Trophoblast cell (in vitro differentiated cells and primary cell): ENCODE measurements at regions not wholly inside any gene's neighbourhood (a gene's known extent, or its start where the extent isn't known, plus 50 kb on each side); places are given as distances from the start of the nearest gene placed in this dataset.

ENCODE experiments used
- DNase-seq, 2 donors: peaks; one replicate each; pipeline ENCODE4 v3.0.0-alpha.2; 2016
- H2AFZ ChIP-seq: 2 replicates; pipeline ENCODE4 v1.6.1; 2013; ENCODE audit warnings: low read length, moderate library complexity, mild to moderate bottlenecking; ENCODE audit not compliant: insufficient read depth, poor library complexity
- H2AK5ac ChIP-seq: 2 replicates; pipeline ENCODE4 v1.6.1; 2013; ENCODE audit warnings: mild to moderate bottlenecking, low read length
- H2BK120ac ChIP-seq: 2 replicates; pipeline ENCODE4 v1.6.1; 2013; ENCODE audit warnings: low read length, mild to moderate bottlenecking, moderate library complexity; ENCODE audit not compliant: insufficient read depth, poor library complexity
- H2BK12ac ChIP-seq: 2 replicates; pipeline ENCODE4 v1.6.1; 2013; ENCODE audit warnings: mild to moderate bottlenecking, low read length, moderate library complexity
- H2BK5ac ChIP-seq: 2 replicates; pipeline ENCODE4 v1.6.1; 2013; ENCODE audit warnings: low read length, low read depth, moderate library complexity, mild to moderate bottlenecking; ENCODE audit not compliant: poor library complexity
- H3K14ac ChIP-seq: 2 replicates; pipeline ENCODE4 v1.6.1; 2013; ENCODE audit warnings: mild to moderate bottlenecking, low read length
- H3K18ac ChIP-seq: 2 replicates; pipeline ENCODE4 v1.6.1; 2013; ENCODE audit warnings: mild to moderate bottlenecking, low read length
- H3K23ac ChIP-seq: 2 replicates; pipeline ENCODE4 v1.6.1; 2013; ENCODE audit warnings: low read length
- H3K27ac ChIP-seq: 2 replicates; pipeline ENCODE4 v1.5.1; 2013; ENCODE audit warnings: low read depth, mild to moderate bottlenecking, inconsistent platforms, low read length, moderate library complexity
- H3K27me3 ChIP-seq: 2 replicates; pipeline ENCODE4 v1.6.1; 2013; ENCODE audit warnings: inconsistent platforms, mild to moderate bottlenecking, low read length, moderate library complexity; ENCODE audit not compliant: insufficient read depth
- H3K36me3 ChIP-seq, 2 experiments: 1 replicate in 1 of 2; 2 replicates in 1 of 2; pipeline ENCODE4 v1.6.1; 2013; ENCODE audit warnings: low read length in 2 of 2, mild to moderate bottlenecking in 2 of 2, moderate library complexity in 1 of 2; ENCODE audit not compliant: insufficient read depth in 2 of 2, control insufficient read depth in 1 of 2
- H3K4ac ChIP-seq: 2 replicates; pipeline ENCODE4 v1.6.1; 2013; ENCODE audit warnings: low read depth, mild to moderate bottlenecking, low read length, moderate library complexity
- H3K4me1 ChIP-seq, 2 experiments: 1 replicate in 1 of 2; 2 replicates in 1 of 2; pipeline ENCODE4 v1.6.1; 2013; ENCODE audit warnings: low read length in 2 of 2, mild to moderate bottlenecking in 2 of 2, moderate library complexity in 1 of 2; ENCODE audit not compliant: insufficient read depth in 2 of 2, control insufficient read depth in 1 of 2
- H3K4me2 ChIP-seq: 2 replicates; pipeline ENCODE4 v1.6.1; 2013; ENCODE audit warnings: inconsistent platforms, mild to moderate bottlenecking, low read length, moderate library complexity
- H3K4me3 ChIP-seq: 2 replicates; pipeline ENCODE4 v1.5.1; 2013; ENCODE audit warnings: mild to moderate bottlenecking, low read depth, low read length, inconsistent platforms
- H3K79me1 ChIP-seq: one replicate; pipeline ENCODE4 v1.6.1; 2013; ENCODE audit warnings: low read length
- H3K79me2 ChIP-seq: 2 replicates; pipeline ENCODE4 v1.6.1; 2013; ENCODE audit warnings: low read length, mild to moderate bottlenecking; ENCODE audit not compliant: control insufficient read depth, insufficient read depth, poor library complexity
- H3K9ac ChIP-seq: 2 replicates; pipeline ENCODE4 v1.6.1; 2013; ENCODE audit warnings: mild to moderate bottlenecking, low read length
- H3K9me3 ChIP-seq: 2 replicates; pipeline ENCODE4 v1.6.1; 2013; ENCODE audit warnings: low read depth, mild to moderate bottlenecking, control low read depth, inconsistent platforms, low read length; ENCODE audit not compliant: insufficient read depth
- H4K12ac ChIP-seq: 2 replicates; pipeline ENCODE4 v1.6.1; 2013; ENCODE audit warnings: low read depth, mild to moderate bottlenecking, low read length, moderate library complexity
- H4K8ac ChIP-seq: 2 replicates; pipeline ENCODE4 v1.6.1; 2013; ENCODE audit warnings: low read depth, mild to moderate bottlenecking, low read length, moderate library complexity
- H4K91ac ChIP-seq: one replicate; pipeline ENCODE4 v1.6.1; 2013; ENCODE audit warnings: low read depth, mild to moderate bottlenecking, low read length, moderate library complexity
- WGBS: extraction: QIAGEN DNeasy Blood & Tissue Kit; methylation state at CpG from one replicate; pipeline ENCODE4 v1.1.7; 2013; ENCODE audit warnings: missing lambda C conversion rate; ENCODE audit not compliant: insufficient read length, insufficient coverage; ENCODE audit errors: extremely low coverage; 5-methylcytosine and 5-hydroxymethylcytosine counted together

DNA sequence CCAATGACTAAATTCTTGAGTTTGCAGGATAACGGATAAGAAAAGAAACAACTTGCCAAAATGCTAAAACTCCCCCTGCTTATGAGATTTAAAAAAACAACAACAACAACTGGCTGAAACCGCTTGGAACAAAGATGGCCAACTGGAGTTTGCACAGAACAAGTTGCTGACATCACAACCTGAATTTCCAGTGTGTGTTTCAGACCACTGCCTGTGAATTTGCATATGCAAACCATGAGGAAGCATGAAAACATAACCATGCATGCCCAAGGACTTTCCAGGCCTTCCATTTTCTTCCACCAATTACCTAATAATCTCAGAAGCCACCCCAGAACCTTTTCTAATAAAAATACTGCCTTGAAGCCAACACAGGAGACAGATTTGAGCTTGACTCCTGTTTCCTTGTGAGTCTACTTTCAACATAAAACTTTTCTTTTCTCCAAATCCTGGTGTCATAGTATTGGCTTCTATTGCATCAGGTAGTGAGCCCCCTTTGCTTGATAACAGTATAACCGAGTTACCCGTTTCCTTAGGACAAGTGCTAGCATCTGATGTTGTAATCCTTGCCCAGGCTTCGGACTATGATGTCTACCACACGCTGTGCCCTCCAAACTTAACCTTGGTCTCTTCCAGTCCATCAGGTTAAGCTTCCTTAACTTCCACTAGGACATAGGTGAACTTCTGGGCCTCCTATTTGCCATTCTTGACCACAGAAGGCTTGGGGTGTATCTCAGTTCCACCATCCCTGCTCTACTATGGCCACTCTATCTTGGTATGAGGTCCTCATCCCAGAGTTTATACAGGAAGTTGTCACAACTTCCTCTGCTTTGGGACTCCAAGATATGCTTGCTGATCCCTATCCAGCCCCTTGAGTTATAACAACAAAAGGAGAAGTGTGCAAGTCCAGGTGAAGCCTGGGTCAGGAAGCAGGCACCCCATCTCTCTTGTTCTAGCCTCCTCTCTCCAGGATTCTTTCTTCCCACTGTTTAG lies 385.5 kb upstream of the INTU start:
- no peak overlapping the region for H3K4me2 ChIP-seq
- WGBS = no CpG with 5 or more reads among the region's 6 CpGs

DNA sequence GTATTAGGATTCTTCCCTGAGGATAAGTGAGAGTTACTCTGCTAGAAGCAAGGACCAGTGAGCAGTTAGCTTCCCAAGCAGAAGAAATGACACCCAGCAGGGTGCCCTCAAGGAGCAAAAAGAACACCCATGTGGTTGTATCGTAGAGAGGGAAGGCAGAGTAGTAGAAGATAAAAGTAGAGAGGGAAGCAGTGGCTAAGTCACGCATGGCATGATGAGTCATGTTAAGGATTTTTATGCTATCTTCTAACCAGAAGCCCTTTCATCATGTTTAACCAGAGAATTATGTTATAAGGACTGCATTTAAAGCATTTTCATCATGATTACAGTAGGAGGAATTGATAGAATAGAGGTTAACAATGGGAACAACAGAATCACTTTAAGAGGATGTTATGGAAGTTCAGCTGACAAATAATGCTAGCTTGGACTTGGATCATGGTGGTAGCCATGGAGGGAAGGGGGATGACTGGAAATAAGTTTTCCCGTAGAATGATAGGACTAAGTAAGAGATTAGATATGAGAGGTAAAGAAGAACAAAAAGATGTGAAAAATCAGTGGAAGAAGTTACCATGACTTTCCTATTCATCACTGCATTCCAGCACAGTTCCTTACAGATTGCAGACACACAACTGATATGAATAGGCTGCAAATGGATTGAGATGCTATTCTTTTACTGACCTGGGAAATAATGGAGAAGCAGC lies 383.5 kb upstream of the INTU start:
- no peak overlapping the region for H4K12ac ChIP-seq
- no peak overlapping the region for H4K8ac ChIP-seq
- no peak overlapping the region for H3K4me3 ChIP-seq
- no peak overlapping the region for H2BK5ac ChIP-seq
- no peaks in the 10 kb centered on the region for H3K9me3 ChIP-seq
- H3K4ac ChIP-seq = no peak overlapping the region
- no peaks in the 10 kb centered on the region for H3K27me3 ChIP-seq
- no peak overlapping the region for H2BK12ac ChIP-seq
- no peak overlapping the region for H3K9ac ChIP-seq
- H3K14ac ChIP-seq = no peak overlapping the region
- no peak overlapping the region for H2AK5ac ChIP-seq
- no peaks in the 10 kb centered on the region for H3K79me2 ChIP-seq
- no peak overlapping the region for H4K91ac ChIP-seq
- WGBS = no CpG with 5 or more reads among the region's 3 CpGs
- no peak overlapping the region for H2BK120ac ChIP-seq
- no peak overlapping the region for H3K4me2 ChIP-seq
- H3K79me1 ChIP-seq = no peaks in the 10 kb centered on the region
- H3K23ac ChIP-seq = no peak overlapping the region
- peak in 1 of 2 donors; percentile 9 for DNase-seq
- no peak overlapping the region for H3K18ac ChIP-seq
- H3K4me1 ChIP-seq = no peaks in the 10 kb centered on the region
- H3K27ac ChIP-seq = no peak overlapping the region
- H2AFZ ChIP-seq = no peak overlapping the region
- H3K36me3 ChIP-seq = no peaks in the 10 kb centered on the region

More for the DNA sequence above, 385.5 kb upstream of the INTU start:
- Histone ChIP-seq H3K18ac (no peak overlapping the region), H3K23ac (no peak overlapping the region), H3K27me3 (no peaks in the 10 kb centered on the region), H3K4ac (no peak overlapping the region), H3K9ac (no peak overlapping the region), H4K91ac (no peak overlapping the region), H3K4me1 (no peaks in the 10 kb centered on the region), H2BK5ac (no peak overlapping the region), H3K14ac (no peak overlapping the region), H4K12ac (no peak overlapping the region), H2AK5ac (no peak overlapping the region), H3K27ac (no peak overlapping the region), H2AFZ (no peak overlapping the region), H3K4me3 (no peak overlapping the region), H3K79me1 (no peaks in the 10 kb centered on the region), H2BK120ac (no peak overlapping the region), H3K9me3 (no peaks in the 10 kb centered on the region), H3K36me3 (no peaks in the 10 kb centered on the region), H2BK12ac (no peak overlapping the region), H4K8ac (no peak overlapping the region), H3K79me2 (no peaks in the 10 kb centered on the region)
- DNase-seq = no peak

DNA sequence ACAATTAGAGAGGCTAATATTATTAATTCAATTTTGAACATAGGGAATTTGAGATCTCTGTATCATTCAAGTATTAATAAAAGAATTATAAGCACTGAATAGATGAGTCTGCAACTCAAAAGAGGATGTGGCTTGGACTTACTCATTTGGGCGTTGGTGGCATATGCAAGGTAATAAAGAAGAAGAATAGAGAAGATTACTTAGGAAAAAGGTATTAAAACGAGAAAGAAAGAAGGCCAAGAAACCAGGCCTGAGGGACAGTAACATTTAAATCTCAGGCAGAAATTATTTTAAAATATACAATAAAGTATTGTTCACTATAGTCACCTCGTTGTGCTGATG lies 383.0 kb upstream of the INTU start:
- Histone ChIP-seq H2BK120ac (no peak overlapping the region), H3K4ac (no peak overlapping the region), H2AFZ (no peak overlapping the region), H3K9ac (no peak overlapping the region), H4K91ac (no peak overlapping the region), H3K79me1 (no peaks in the 10 kb centered on the region), H3K4me3 (no peak overlapping the region), H3K4me1 (no peaks in the 10 kb centered on the region), H3K18ac (no peak overlapping the region), H3K27me3 (no peaks in the 10 kb centered on the region), H3K23ac (no peak overlapping the region), H3K36me3 (no peaks in the 10 kb centered on the region), H3K14ac (no peak overlapping the region), H3K4me2 (no peak overlapping the region), H2BK12ac (no peak overlapping the region), H4K12ac (no peak overlapping the region), H2AK5ac (no peak overlapping the region), H3K9me3 (no peaks in the 10 kb centered on the region), H3K79me2 (no peaks in the 10 kb centered on the region), H4K8ac (no peak overlapping the region), H2BK5ac (no peak overlapping the region), H3K27ac (no peak overlapping the region)
- no CpG with 5 or more reads among the region's 3 CpGs for WGBS
- no peak for DNase-seq

DNA sequence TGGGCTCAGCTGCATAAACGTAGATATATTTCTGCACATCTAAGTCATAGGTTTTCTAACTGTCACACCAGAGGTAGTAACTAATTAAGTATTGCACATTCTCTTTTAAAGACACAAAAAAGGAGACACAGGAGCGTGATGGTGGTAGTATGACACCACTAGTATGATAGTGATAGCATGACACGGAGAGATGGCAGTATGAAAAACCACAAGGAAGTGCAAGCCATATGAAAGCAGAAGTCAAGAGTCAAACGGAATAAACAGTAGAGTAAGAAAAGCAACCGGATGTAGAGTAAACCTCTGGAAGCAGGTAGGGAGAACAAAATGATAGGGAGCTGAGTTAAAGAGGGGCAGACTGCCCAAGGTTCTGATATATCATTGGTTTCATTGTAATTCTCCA lies 382.2 kb upstream of the INTU start:
- no peaks in the 10 kb centered on the region for H3K4me1 ChIP-seq

More for the DNA sequence above, 382.2 kb upstream of the INTU start:
- H3K4me3 ChIP-seq = no peak overlapping the region
- no peak for DNase-seq
- no peak overlapping the region for H2BK12ac ChIP-seq
- no peaks in the 10 kb centered on the region for H3K79me2 ChIP-seq
- no peaks in the 10 kb centered on the region for H3K9me3 ChIP-seq
- no peak overlapping the region for H4K8ac ChIP-seq
- H3K27me3 ChIP-seq = no peaks in the 10 kb centered on the region
- no peak overlapping the region for H4K12ac ChIP-seq
- no peak overlapping the region for H3K9ac ChIP-seq
- H3K4me2 ChIP-seq = no peak overlapping the region
- H2AK5ac ChIP-seq = no peak overlapping the region
- H3K23ac ChIP-seq = no peak overlapping the region
- H3K4ac ChIP-seq = no peak overlapping the region
- no peak overlapping the region for H3K27ac ChIP-seq
- no peak overlapping the region for H3K18ac ChIP-seq
- WGBS = no CpG with 5 or more reads among the region's 5 CpGs
- H2BK5ac ChIP-seq = no peak overlapping the region
- H2BK120ac ChIP-seq = no peak overlapping the region
- no peak overlapping the region for H4K91ac ChIP-seq
- no peak overlapping the region for H3K14ac ChIP-seq
- no peaks in the 10 kb centered on the region for H3K36me3 ChIP-seq
- no peak overlapping the region for H2AFZ ChIP-seq
- H3K79me1 ChIP-seq = no peaks in the 10 kb centered on the region
